ENCODE measurements at regions not wholly inside any gene's neighbourhood (a gene's known extent, or its start where the extent isn't known, plus 50 kb on each side); places are given as distances from the start of the nearest gene placed in this dataset.

GRCh38 chr5:161051920-161052500 is 200.0 kb upstream of the ATP10B start:
- no peaks in the 10 kb centered on the region for H4K20me1 ChIP-seq (ENCODE audit: insufficient read depth, low read length)
- H3K4me1 ChIP-seq (ENCODE audit: insufficient read depth, low read length) = no peaks in the 10 kb centered on the region
- H3K27me3 ChIP-seq (ENCODE audit: insufficient read depth, low read length, poor library complexity) = no peaks in the 10 kb centered on the region
- no peak overlapping the region for H3K9ac ChIP-seq (ENCODE audit: low read depth, low read length)
- DNase-seq (no peak), ATAC-seq (ENCODE audit: insufficient read depth, low read depth) (no peak)
- H3K79me2 ChIP-seq (ENCODE audit: insufficient read depth, low read length) = no peaks in the 10 kb centered on the region
- H3K27ac ChIP-seq (ENCODE audit: low read length) = no peak overlapping the region
- no peak overlapping the region for H2AFZ ChIP-seq (ENCODE audit: low read depth, low read length)
- no peak overlapping the region for H3K4me3 ChIP-seq (ENCODE audit: low read depth in 1 of 2, low read length in 2 of 2)
- no peaks in the 10 kb centered on the region for H3K36me3 ChIP-seq (ENCODE audit: insufficient read depth, low read length)
- no peak for TF ChIP-seq EZH2 (IDR thresholded peaks at IDR 0.05; ENCODE audit: borderline replicate concordance, low read depth, low read length, severe bottlenecking)
- TF ChIP-seq, protein P1, sequence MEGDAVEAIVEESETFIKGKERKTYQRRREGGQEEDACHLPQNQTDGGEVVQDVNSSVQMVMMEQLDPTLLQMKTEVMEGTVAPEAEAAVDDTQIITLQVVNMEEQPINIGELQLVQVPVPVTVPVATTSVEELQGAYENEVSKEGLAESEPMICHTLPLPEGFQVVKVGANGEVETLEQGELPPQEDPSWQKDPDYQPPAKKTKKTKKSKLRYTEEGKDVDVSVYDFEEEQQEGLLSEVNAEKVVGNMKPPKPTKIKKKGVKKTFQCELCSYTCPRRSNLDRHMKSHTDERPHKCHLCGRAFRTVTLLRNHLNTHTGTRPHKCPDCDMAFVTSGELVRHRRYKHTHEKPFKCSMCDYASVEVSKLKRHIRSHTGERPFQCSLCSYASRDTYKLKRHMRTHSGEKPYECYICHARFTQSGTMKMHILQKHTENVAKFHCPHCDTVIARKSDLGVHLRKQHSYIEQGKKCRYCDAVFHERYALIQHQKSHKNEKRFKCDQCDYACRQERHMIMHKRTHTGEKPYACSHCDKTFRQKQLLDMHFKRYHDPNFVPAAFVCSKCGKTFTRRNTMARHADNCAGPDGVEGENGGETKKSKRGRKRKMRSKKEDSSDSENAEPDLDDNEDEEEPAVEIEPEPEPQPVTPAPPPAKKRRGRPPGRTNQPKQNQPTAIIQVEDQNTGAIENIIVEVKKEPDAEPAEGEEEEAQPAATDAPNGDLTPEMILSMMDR (IDR thresholded peaks at IDR 0.05; ENCODE audit: borderline replicate concordance, extremely low read depth, low read length, poor library complexity, severe bottlenecking) = no peak
- no peaks in the 10 kb centered on the region for H3K9me3 ChIP-seq (ENCODE audit: insufficient read depth, low read length, severe bottlenecking)
- no peak overlapping the region for H3K4me2 ChIP-seq (ENCODE audit: insufficient read depth, low read length)

GRCh38 chr5:161047024-161047423 is 195.0 kb upstream of the ATP10B start:
- Histone ChIP-seq H3K79me2 (ENCODE audit: insufficient read depth, low read length) (no peaks in the 10 kb centered on the region), H3K4me2 (ENCODE audit: insufficient read depth, low read length) (no peak overlapping the region), H3K9ac (ENCODE audit: low read depth, low read length) (no peak overlapping the region), H4K20me1 (ENCODE audit: insufficient read depth, low read length) (no peaks in the 10 kb centered on the region), H3K9me3 (ENCODE audit: insufficient read depth, low read length, severe bottlenecking) (no peaks in the 10 kb centered on the region), H3K27me3 (ENCODE audit: insufficient read depth, low read length, poor library complexity) (no peaks in the 10 kb centered on the region), H3K36me3 (ENCODE audit: insufficient read depth, low read length) (no peaks in the 10 kb centered on the region), H3K4me3 (ENCODE audit: low read depth in 1 of 2, low read length in 2 of 2) (no peak overlapping the region), H3K27ac (ENCODE audit: low read length) (no peak overlapping the region), H3K4me1 (ENCODE audit: insufficient read depth, low read length) (no peaks in the 10 kb centered on the region), H2AFZ (ENCODE audit: low read depth, low read length) (no peak overlapping the region)
- no peak for ATAC-seq (ENCODE audit: insufficient read depth, low read depth)
- no peak for DNase-seq
- TF ChIP-seq, protein P1 (IDR thresholded peaks at IDR 0.05; ENCODE audit: borderline replicate concordance, extremely low read depth, low read length, poor library complexity, severe bottlenecking) = no peak
- TF ChIP-seq EZH2 (IDR thresholded peaks at IDR 0.05; ENCODE audit: borderline replicate concordance, low read depth, low read length, severe bottlenecking) = no peak

- TF ChIP-seq, protein P1 (IDR thresholded peaks at IDR 0.05; ENCODE audit: borderline replicate concordance, extremely low read depth, low read length, poor library complexity, severe bottlenecking) = no peak
- TF ChIP-seq EZH2 (IDR thresholded peaks at IDR 0.05; ENCODE audit: borderline replicate concordance, low read depth, low read length, severe bottlenecking) = no peak
- no peaks in the 10 kb centered on the region for H3K9me3 ChIP-seq (ENCODE audit: insufficient read depth, low read length, severe bottlenecking)
- H3K4me1 ChIP-seq (ENCODE audit: insufficient read depth, low read length) = no peaks in the 10 kb centered on the region
- no peaks in the 10 kb centered on the region for H3K79me2 ChIP-seq (ENCODE audit: insufficient read depth, low read length)
- no peak overlapping the region for H3K4me3 ChIP-seq (ENCODE audit: low read depth in 1 of 2, low read length in 2 of 2)
- H3K36me3 ChIP-seq (ENCODE audit: insufficient read depth, low read length) = no peaks in the 10 kb centered on the region
- no peak overlapping the region for H3K9ac ChIP-seq (ENCODE audit: low read depth, low read length)
- no peak overlapping the region for H3K4me2 ChIP-seq (ENCODE audit: insufficient read depth, low read length)
- no peak overlapping the region for H2AFZ ChIP-seq (ENCODE audit: low read depth, low read length)
- DNase-seq (no peak), ATAC-seq (ENCODE audit: insufficient read depth, low read depth) (no peak)
- no peaks in the 10 kb centered on the region for H4K20me1 ChIP-seq (ENCODE audit: insufficient read depth, low read length)
- H3K27ac ChIP-seq (ENCODE audit: low read length) = no peak overlapping the region
- no peaks in the 10 kb centered on the region for H3K27me3 ChIP-seq (ENCODE audit: insufficient read depth, low read length, poor library complexity)
Observed at GRCh38 chr5:161042862-161043261, 190.9 kb upstream of the ATP10B start.

Data from DND-41 (cell line).